CD4-positive, alpha-beta T cell treated with Interleukin-17A for 1 hour (primary cell): ENCODE measurements at regions not wholly inside any gene's neighbourhood (a gene's known extent, or its start where the extent isn't known, plus 50 kb on each side); places are given as distances from the start of the nearest gene placed in this dataset.
"Not testable (repeated sequence)": the region's sequence is repeated elsewhere in the genome, so short reads cannot be mapped to it uniquely, and the experiment has no call there.

Source experiments
- DNase-seq: peaks from one replicate; pipeline ENCODE4 v3.0.0-alpha.2; 2020

DNA sequence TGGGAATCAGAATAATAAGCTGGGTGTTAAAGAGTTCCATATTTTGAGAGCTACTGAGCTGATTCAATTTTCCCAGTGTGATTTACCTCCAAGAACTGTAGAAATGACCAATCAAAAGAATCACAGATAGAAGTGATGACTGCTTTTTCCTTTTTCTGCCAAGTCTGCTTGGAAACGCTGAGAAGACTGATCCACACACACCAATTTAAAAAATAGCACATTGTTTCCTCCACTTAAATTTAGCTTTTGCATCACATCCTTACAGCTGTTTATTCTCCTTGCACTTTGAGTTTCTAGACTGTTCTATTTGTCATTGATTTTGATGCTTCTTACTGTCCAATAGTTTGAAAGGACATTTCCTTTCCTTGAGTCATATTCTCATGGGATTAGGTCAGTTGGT is 590.3 kb upstream of the CHAC2 start:
- DNase-seq = no peak

DNA sequence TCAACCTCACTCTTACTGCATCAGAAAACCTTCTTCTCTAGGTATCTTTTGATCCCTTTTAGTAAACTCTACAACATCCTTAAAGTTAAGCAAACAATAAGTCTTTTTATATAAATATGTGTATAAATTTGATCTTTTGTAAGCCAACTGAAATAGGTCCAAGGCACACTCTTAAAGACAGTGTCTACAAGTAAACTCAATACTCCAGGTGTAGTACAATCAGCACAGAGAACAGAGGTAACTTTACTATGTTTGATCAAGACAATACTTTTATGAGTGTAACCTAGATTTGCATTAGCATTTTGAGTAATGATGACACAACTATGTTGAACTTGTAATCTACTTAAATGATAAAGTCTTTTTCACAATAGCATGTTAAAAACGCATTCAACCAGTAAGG is 593.1 kb upstream of the CHAC2 start:
- no peak for DNase-seq

DNA sequence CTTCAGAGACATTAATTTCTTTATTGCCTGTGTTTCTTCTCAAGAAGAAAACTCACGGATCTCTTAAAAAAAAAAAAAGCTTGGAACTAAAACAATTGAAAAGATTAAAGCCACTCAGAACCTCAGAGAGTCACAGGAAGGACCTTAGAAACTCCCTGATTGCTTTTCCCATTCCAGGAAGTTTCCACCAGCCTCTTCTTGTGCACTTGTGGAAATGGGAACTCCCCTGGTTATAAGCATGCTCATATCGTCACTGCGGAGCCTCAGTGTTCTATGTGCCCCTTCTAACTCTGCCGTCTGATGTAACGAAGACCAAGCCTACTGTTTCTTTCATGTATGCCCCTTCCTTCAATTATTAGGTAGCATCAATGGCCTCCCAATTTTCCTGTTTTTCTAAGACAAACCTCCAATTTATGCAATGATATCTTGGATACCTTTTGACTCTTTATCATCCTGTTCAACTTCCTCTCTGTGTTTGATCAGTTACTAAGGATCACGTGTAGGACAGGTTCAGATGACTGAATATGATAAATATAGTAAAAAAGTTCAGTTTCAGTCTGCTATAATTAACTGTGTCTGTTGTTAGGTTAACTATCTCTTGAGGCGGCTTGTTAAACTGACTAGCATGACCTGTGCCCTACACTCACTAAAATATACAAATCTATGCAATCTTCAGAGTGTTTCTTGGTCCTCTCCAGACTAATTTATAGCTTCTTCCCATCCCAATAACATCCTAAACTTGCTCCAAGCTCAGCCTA is 593.7 kb upstream of the CHAC2 start:
- no peak for DNase-seq

DNA sequence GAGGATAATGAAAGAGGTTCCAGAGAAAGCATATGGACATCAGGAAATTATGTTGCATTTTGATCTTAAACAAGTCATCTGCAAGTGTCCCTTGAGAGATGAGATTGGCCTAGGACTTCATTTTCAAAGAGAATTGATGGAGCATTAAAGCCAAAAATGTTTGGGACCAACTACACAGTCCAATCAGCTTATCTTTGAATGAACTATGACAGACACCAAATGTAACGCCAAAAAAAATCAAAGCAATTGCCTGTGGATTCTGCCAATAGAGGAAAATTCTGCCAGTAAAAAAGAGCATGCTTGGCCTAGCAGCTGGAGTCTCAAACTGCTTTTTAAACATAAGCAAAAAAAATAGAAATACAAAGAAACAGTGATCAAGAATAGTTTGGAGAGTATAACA is 594.5 kb upstream of the CHAC2 start:
- no peak for DNase-seq

DNA sequence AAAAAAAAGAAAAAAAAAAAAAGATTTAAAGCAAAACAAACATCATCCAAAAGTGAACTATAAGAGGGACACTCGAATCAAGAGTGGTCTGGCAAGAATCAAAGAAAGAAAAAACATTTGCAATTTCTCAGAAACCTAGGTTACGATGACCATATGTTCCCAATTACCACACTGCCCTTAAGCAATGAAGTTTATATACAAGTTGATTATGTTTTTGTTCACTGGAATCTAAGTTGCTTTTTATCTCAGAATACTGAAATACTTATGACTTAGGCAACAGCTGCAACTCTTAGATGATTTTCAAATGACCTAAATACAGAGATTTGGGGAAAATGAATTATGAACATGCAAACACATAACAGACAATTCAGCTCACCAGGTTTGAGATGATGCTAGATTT is 597.1 kb upstream of the CHAC2 start:
- DNase-seq = no peak

DNA sequence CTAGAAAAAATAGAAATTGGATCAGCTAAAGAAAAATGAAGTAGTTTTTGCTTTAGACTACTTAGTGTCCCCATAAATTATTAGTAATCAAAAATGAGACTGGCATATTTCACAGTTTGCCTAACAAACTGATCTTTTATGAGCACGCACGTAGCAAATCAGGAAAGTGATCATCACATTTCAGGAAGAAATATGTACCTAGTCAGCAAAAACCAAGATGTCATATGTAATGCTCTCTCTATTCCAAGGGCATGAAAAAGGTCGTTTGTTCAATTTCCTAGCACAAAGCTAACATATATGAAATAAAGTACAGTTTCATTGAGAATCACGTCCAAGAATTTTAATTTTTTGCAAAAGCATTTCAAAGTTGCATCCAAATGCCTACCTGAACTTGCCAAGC is 600.4 kb upstream of the CHAC2 start:
- no peak for DNase-seq

DNA sequence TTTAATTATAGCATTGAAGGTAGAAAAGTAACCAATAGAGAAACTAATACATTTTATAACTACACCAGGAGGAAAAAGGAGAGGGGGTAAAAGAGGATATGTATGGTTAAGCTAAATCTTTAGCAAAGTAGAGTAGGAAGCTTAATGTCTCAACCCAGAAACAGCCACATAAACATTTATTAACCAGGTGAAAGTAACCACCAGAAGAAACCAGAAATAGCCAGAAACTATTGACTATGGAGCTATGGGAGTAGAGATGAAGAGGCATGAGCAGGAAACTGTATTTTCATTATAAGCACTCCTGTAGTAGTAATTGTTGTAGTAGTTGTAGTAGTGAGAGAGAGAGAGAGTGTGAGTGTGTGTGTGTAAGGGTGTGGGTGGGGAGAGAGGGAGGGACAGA is 617.5 kb upstream of the CHAC2 start:
- DNase-seq = no peak

DNA sequence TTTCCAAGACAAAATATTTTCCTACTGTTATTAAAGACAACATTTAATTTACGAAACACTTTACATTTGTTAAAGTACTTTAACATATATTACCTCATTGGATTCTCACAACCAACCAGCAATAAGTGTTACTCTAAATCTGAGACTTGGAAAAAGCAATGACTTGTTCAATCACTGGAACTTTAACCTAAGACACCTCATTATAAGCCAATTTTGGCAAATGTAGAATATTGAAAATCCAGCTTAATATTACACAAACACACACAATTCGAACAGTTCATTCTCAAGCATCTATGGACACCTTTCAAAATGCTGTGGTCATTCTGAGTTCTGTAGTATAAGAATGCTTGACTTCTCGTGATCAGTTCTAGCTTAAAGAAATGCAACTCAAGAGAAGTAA is 619.4 kb upstream of the CHAC2 start:
- DNase-seq = no peak

DNA sequence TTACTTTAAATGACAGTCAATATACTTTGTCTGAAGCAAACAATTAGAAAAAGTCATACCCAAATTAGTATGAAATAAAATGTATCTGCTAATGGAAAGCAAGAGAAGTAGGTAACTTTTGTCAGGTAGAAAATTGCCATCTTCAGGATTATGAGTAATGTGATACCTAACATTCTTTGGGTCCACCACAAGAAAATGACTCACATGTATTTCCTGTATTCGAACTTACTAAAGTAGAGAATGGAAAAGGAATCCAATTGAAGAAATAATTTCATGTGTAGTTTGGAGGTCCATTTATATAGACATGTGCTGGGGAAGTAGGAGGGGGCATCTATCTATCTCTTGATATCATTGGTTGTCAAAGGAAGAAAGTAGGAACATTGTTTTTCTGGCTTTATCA is 636.2 kb upstream of the CHAC2 start:
- no peak for DNase-seq

DNA sequence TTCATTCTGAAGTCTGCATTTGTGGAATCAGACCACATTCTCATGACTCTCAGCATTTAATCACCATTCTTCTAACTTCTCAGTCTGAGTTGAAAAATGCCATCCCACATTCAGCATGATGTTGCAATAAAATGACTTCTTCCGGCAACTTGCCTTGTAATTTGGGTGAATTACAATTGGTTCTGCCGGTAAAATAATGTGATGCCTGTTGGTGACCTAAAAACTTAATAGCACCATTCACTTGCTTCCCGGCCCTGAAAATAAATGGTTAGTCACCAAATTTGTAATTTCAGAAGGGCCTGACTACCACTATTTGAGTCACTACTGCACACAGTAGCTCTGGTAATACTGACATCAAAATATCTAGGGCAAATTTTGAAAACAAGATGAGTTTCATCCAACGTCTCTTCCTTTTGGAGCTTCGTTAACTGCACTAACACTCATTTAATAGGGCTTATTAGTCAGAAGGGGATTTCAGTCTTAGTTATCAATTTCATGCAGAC is 637.1 kb upstream of the CHAC2 start:
- no peak for DNase-seq

DNA sequence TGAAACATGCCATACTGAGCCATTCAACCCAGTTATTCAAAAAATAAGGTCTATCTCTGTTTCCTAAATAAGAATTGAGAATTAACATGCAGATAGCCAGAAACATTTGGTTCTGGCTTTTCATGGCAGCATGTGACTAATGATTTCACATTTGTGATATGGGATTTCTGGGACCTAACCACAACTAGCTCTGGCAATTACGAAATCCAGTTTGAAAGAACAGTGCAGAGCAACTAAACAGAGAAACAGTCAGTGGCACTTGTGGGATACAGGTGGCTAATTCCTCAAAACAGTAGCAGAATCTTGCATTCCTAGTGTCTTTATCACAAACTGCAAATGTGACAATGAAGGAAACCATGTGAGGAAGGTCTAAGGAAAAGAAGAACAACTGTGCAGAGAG is 637.8 kb upstream of the CHAC2 start:
- DNase-seq = no peak

DNA sequence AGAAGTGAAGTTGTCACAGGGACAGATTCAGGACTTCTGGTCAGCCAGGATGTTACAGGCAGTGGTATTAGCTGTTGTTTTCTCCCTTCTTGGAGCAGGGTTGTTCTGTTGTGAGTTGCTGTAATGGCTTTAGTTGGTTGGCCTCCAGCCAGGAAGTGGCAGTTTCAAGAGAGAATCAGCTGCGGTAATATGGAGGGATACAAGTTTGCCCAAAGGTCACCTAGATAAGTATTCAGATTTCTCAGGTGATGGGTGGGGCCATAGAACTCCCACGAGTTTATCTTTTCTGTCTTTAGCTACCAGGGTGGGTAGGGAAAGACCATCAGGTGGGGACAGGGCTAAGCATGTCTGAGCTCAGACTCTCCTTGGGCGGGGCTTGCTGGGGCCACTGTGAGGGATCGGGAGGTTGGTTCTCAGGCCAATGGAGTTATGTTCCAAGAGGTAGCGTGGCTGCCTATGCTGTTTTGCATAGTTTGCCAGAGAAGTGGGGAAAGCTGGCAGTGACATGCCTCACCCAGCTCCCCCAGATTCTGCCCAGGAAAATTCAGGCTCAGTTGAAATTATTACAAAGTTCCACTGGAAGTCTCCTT is 640.4 kb upstream of the CHAC2 start:
- DNase-seq = no peak

DNA sequence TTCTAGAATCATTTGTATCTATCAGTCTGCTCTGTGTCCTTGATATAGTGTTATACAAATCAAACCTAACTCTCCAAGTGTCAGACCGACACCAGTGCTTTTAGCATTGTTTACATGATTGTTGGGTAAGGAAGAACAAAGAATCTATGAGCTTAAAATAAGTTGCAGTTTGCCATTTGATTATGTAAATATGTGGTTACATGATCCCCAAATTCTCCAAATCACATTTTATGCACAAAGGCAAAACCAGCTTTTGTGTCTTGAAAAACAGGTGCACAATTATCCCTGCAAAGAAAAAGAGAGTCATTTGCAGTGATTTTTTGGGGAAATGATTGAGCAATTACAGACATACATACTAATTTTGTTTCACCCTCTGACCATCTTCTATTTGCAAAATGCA is 652.6 kb upstream of the CHAC2 start:
- DNase-seq = no peak

DNA sequence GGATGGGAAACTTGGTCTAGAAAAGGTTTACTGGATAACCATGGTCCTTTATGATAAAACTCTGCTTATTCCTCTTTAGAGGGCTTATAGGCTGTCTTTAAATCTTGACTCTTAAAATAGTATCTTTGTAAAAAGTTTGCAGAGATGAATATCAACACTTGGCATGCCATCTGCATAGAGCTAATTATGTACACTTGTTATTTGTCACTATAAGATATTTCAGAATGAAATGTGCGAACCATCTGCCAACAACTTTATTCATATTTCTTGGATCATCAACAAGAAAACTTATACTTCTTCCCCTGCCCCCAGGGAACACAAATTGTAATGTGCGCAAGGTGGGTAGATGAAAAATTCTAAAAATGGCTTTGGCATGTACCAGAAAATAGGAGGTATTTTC is 653.0 kb upstream of the CHAC2 start:
- no peak for DNase-seq

DNA sequence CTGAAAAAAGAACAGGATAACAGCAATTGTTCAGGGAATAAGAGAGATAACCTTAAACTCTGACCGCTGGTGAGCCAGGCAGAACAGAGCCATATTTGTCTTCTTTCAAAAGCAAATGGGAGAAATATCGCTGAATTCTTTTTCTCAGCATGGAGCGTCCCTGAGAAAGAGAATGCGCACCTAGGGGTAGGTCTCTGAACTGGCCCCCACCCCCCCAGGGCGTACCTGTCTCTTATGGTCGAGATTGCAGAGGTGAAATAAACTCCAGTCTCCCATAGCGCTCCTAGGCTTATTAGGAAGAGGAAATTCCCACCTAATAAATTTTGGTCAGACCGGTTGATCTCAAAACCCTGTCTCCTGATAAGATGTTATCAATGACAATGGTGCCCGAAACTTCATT is 655.2 kb upstream of the CHAC2 start:
- DNase-seq = not testable (repeated sequence)

DNA sequence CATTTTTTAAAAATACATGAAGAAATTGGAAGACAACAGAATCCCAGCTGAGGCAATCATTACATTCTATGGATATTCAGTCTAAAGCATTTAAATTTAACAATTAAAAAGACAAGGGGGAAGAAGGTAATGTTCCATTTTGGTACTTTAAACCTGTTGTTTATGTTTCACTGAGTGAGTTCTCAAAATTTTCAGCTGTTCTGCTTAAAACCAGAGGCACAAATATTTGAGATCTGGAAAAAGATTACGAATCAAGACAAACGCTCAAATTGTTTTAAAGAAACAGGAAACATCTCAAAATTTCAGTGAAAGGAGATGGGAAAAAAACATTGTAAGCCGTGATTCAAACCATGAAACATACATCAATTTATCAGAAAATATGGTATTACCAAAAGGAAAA is 656.2 kb upstream of the CHAC2 start:
- DNase-seq = no peak

DNA sequence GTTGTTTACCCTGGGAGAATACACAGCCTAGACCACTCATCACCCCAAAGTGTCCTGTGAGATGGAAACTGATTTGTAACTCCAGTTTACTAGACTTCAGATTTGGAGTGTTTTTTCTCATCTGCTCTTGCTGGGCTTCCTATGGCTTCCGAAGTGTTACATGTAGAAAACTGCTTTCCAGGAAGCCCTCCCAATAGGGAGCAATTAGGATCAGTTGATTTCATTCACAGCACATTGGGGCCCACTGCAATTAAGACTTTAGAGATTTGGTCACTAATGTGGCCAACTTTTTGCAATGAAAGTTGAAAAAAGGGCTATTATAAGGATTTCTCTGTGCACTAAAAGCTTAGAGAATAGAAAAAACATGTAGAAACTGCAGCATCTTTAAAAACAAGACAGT is 656.6 kb upstream of the CHAC2 start:
- no peak for DNase-seq

DNA sequence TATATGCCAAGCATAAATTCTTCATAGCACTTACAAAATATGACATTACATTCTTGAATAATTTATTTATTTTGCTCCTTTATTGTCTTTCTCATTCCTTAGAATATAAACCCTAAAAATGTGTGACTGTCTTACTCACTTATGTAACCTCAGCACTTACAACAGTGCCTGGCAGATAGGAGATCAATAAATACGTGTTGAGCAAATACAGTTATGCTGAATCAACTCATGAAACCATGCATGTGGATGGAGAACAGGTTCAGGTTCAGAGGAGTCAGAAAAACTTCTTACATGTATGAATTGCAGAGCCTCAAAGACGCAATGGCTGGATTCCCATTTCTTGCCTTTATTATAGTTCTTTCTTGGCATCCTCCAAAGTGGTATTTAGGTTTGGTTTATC is 659.4 kb upstream of the CHAC2 start:
- no peak for DNase-seq

DNA sequence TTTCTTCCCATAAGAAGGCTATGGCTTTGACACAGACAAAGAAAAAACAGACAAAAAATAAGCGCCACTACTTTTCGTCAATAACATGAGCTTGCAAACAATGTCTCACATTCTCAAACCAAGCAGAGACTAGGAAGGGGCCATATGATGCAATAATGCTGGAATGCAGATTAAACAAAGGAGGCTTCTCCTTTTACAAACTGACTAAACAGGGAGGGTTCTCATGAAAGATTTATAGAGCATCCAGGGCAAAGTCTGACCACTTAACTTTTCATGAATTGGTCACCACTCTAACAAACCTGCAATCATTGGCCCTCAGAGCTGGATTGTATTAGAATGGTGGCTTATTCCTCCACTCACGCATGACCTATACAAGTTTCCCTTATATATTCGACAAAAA is 663.3 kb upstream of the CHAC2 start:
- DNase-seq = no peak

DNA sequence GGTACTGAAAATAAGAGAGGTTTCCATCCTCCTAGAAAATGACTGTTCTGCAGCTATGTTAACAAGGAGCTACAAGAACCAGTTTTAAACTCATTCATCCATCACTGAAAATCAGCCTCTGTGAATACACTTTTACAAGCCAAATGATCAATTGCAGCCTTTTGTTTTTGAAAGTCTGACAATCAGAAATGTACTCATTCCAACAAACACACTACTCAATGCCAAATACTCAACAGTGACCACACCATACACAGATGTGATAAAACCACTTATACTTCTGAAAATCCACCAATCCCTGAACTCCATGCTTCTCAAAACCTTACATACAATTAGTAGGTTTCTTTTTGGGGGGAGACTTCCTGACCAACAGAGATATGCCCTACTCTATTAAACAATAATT is 663.9 kb upstream of the CHAC2 start:
- no peak for DNase-seq

DNA sequence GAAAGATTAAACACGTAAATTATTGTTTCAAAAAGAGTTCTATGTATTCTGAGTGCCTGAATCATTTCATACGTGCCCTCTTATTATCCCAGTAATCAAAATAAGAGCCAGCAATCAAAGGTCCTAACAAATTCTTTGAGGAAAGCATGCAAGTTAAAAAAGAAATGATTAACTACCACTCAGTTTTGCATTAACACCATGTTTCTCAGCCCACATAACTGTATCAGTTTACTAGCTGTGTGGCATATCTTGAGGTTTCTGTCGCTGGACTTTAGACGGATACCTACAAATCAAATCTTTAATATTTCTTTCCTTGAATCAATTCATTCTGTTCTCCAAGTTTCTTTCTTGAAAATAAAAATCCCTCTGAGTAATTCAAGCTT is 668.9 kb upstream of the CHAC2 start:
- DNase-seq = no peak

DNA sequence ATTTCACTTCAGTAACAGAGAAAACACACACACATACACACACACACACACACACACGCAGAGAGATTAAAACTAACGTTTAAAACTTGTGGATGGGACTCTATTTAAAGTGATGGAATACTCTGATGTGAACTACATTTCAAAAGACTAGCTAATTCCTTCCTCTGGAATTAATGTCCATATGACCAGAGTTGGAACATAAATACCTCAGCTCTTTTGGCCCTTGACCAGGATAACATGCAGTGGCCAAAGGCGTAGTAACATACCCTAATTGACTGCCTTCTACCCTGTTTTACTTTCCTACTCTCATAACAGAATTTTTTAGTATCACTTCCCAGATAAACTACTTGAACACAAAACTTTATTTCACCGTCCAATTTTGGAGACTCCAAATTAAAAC is 671.3 kb upstream of the CHAC2 start:
- DNase-seq = no peak

DNA sequence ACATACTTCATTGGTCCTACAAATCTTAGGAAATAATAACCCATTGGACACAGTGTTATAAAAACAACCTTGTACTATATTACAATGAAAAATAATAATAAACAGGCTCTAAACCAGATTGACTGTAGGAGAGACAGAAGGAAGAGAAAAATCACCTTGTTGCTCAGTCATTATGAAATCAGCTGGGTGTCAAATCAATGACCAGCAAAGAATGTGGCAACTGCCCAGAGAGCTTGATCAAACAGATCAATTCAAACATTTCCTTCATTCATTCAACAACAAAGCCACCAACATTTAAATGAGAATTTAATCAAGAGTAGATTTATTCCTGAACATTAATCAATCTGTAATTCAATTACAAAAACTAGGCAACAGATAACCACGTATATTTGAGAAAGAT is 671.9 kb upstream of the CHAC2 start:
- DNase-seq = no peak

DNA sequence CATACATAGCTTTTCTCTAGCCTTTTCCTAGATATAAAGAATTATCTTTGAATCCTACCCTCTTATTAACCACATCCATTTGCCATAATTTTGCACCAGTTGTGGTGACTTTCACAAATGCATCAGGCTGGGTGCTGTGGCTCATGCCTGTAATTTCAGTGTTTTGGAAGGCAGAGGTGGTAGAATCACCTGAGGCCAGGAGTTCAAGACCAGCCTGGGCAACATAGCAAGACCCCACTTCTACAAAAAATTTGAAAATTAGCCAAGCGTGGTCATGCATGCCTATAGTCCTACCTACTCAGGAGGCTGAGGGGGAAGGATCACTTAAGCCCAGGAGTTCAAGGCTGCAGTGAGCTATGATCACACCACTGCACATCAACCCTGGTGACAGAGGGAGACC is 672.4 kb upstream of the CHAC2 start:
- DNase-seq = no peak

DNA sequence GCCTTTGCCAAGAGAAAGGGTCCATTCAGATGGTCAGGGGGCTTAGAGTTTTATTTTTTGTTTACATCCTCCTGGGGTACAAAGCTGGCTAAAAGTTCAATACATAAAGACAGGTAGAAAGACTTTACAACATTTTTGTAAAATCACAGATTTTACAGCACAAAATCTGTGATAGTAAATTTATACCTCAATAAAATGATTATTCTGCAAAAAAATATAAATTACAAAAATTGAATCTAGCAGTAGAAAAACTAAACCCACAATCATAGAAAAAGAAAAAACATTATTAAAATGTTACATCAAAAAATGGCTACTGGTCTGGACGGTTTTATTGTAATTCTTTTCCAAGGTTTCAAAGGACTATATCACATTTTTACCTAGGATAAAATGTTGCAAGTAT is 674.2 kb upstream of the CHAC2 start:
- no peak for DNase-seq
